NCI-H2196 treated with DMSO at 0.1 percent for 48 hours (cell line): ENCODE measurements at regions not wholly inside any gene's neighbourhood (a gene's known extent, or its start where the extent isn't known, plus 50 kb on each side); places are given as distances from the start of the nearest gene placed in this dataset.

Experiments
- DNase-seq: peaks from one replicate; lab custom pipeline; 2025; ENCODE audit not compliant: unreplicated experiment; lab: John Stamatoyannopoulos, UW

DNA sequence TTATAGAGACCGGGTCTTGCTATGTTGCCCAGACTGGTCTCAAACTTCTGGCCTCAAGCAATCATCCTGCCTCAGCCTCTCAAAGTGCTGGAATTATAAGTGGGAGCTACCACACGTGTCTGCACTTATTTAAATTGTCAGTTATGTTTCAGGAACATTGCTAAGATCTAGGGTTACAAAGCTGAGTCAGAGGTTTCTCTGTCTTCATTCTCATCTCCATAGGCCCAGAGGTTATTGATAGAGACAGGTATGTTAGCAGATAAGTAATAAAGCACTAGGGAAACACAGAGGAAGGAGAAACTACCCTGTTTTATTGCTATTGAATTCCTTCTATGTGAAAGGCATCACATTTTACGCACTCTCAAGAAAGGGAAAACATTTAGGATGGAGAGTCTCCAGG lies 214.1 kb downstream of the REEP3 start:
- DNase-seq: no peak

- DNase-seq: no peak
Measured at GRCh38 chr10:63738410-63738809, 217.2 kb downstream of the REEP3 start.

DNA sequence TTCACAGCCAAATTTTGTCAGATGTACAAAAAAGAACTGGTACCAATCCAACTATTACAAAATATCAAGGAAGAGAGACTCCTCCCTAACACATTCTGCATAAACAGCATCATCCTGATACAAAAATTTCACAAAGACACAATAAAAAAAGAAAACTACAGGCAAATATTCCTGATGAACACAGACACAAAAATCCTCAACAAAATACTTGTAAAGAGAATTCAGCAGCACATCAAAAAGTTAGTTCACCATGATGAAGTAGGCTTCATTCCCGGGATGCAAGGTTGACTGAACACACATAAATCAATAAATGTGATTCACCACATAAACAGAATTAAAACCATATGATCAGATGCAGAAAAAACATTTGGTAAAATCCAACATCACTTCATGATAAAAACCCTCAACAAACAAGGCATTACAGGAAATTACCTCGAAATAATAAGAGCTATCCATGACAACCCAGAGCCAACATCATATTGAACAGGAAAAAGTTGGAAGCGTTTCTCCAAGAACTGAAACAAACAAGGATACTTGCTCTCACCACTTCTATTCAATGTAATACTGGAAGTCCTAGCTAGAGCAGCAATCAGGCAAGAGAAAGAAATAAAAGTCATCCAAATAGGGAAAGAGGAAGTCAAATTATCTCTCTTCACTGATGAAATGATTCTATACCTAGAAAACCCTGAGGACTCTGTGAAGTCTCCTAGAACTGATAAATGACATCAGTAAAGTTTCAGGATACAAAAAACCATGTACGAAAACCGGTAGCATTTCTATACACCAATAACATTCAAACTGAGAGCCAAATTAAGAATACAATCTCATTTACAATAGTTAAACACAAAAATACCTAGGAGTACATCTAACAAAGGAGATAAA lies 223.1 kb downstream of the REEP3 start:
- no peak for DNase-seq

DNA sequence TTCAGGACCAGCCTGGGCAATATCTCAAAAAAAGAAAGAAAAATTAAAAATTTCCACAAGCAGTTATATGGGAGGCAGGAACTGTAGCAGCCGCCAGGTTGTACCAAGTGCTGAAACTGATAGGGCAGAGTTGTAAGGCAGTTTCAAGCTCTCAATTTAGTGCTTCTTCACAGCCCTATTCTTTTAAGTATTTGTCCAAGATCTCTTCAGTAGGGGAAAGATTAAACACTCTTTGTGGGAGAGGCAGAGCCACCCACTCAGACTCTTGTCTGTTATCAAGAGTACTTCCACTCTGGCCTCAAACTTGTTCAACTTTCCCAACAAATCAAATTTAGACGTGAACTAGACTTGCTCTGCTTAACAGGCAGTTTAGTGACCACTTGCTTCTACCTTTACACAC lies 228.7 kb downstream of the REEP3 start:
- no peak for DNase-seq

- DNase-seq: no peak
Measured at GRCh38 chr10:63751836-63752235, 230.6 kb downstream of the REEP3 start.

GRCh38 chr10:63752318-63752717 lies 231.1 kb downstream of the REEP3 start:
- DNase-seq: no peak

- DNase-seq: no peak
Measured at GRCh38 chr10:63753808-63754207, 232.6 kb downstream of the REEP3 start.

- DNase-seq: no peak
Measured at GRCh38 chr10:63755441-63755840, 234.2 kb downstream of the REEP3 start.

DNA sequence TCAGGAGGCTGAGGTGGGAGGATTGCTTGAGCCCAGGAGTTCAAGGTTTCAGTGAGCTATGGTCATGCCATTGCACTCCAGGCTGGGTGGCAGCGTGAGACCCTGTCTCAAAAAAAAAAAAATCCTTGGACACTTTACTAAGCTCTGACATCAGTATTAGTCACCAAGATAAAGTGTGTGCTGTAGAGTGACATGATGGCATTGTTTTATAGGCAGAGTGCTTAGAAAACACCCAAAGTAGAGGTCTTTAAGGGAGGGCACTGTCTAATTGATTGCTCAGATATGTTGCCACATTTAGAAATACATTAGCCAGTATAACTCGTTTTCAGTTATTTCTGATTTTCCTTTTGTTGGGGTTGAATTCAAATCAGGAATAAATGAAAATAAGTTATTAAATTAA lies 235.9 kb downstream of the REEP3 start:
- no peak for DNase-seq

GRCh38 chr10:63758080-63758479 lies 236.9 kb downstream of the REEP3 start:
- no peak for DNase-seq

DNA sequence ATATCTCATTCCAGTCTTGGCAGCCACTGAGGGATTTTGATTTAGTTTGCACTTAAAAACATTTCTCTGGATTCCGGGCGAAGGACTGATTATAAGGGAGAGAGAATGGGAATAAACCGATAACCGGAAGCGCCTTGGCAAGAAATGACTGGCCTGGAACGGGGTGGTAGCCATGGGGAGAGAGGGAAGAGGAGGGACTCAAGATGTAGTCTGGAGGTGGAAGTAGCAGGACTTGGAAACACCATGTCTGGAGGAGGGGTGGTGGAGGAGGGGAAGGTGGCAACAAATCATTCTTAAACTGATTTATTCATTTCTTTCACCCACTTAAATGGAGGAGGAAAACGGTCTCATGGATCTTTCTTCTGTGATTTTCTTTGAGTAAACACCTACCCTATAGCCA lies 238.1 kb downstream of the REEP3 start:
- DNase-seq: no peak

- DNase-seq: no peak
Measured at GRCh38 chr10:63760034-63760707, 239.0 kb downstream of the REEP3 start.

DNA sequence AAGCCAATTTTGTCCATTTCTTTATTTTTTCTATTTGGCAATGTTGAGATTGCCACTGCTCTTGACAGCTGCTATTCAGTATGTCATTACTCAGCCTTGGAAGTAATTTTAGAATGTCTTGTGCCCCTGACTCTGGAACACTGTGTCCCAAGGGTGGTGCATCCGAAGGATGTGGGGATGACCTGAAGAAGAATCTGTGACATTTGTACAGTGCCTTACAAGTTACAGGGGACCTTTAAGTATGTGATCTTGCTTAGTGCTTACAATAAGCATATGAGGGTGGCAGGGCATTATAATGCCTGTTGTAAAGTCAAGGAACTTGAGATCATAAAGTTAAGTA lies 239.5 kb downstream of the REEP3 start:
- DNase-seq: no peak

GRCh38 chr10:63761243-63761642 lies 240.0 kb downstream of the REEP3 start:
- no peak for DNase-seq

- DNase-seq: no peak
Measured at GRCh38 chr10:63763744-63764143, 242.5 kb downstream of the REEP3 start.

- no peak for DNase-seq
Measured at GRCh38 chr10:63765126-63765525, 243.9 kb downstream of the REEP3 start.

DNA sequence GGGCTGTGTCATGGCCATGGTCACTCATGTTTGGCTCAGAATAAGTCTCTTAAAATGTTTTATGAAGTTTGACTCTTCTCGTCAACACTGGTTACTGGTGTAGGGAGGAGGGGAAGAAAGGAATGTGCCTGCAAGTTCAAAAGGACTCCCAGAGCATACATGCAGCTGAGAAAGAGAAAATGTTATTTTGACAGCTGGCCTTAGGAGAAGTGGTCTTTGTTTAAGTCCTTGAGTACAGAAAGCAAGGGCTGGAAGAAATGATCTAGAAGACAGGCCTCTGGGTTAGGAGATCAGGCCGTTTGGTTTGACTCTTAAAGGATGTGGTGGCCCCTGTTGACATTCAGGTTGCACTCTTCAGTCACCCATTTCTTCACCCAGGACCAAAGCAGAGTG lies 245.5 kb downstream of the REEP3 start:
- no peak for DNase-seq

DNA sequence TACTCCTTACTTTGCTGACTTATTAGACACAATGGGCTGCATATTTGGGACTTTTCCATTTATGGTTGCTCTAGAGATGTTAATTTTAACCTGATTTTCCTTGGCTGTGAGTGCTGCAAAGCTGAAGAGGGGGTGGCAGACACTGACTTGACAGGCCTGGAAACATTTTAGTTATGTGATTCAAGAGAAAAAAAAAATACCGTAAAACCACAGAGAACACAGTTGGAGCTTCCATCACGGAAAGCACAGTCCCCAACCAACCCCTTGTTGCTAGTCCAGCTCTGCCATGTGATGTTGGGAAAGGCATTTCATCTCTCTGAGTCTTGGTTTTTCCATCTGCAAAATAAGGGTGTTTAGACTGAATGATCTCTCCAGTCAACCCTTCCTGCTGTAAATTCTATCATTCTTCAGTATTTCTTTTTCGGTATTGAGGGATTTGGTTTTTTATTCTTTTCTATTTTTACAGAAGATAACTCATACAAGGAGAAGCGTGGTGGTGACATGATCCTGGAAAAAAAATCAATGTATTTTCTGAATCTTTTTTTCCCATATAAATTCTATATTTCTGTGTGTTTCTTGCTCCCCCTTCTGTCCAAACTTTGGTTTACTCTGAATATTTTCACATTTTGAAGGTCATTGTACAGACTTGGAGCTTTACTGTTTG lies 246.1 kb downstream of the REEP3 start:
- no peak for DNase-seq

DNA sequence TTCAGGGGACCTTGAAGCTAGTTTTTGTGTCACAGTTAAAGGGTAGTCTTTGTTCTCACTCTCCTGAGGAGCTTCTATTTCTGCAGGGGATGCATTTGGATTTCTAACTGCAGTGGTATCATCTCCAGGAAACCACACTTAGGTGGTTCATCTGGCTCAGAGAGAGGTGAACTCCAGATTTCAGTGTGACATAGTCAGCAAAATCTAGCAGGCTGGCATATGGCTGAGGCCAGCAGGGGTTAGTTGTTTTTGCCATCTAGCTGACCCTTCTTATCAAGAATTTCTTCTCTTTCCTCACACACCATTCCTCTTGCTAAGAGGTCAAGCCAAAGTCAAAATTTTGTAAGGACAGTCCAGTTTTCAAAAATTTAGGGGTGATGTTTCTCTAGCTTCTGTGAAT lies 248.2 kb downstream of the REEP3 start:
- DNase-seq: no peak

- no peak for DNase-seq
Measured at GRCh38 chr10:63770523-63770922, 249.3 kb downstream of the REEP3 start.

DNA sequence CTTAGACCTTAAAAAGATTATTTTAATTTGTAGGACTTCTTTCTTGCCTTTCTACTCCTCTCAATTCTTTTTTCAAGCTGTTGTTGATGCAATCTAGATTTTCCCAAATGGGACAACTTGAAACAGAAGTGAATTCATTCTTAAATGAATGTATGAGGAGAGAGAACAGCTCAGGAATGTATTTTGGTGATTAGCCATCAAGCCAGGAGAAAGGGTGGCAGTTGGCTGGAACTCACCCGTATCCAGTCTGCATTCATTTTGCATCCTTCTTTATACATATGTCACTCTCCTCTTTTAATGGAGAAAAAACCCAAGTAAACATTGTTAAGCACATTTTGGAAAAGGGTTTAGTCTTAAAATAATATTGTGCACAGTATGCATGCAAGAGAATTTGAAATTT lies 251.3 kb downstream of the REEP3 start:
- DNase-seq: no peak

- no peak for DNase-seq
Measured at GRCh38 chr10:63773106-63773505, 251.9 kb downstream of the REEP3 start.
